Tibial nerve (tissue), 4 donors: ENCODE measurements at regions not wholly inside any gene's neighbourhood (a gene's known extent, or its start where the extent isn't known, plus 50 kb on each side); places are given as distances from the start of the nearest gene placed in this dataset.
"Not testable (repeated sequence)": the region's sequence is repeated elsewhere in the genome, so short reads cannot be mapped to it uniquely, and the experiment has no call there.

Source experiments
- DNase-seq, 2 donors: peaks; one replicate each; pipeline ENCODE4 v3.0.0-alpha.2; 2019; ENCODE audit warnings: low spot score in 2 of 2
- H3K27ac ChIP-seq, 4 donors: fragments of 200-600 bp; sonication (generic) in 3 of 4; one replicate each; pipeline ENCODE4 v1.5.1; 2017 to 2019; ENCODE audit warnings: mild to moderate bottlenecking in 1 of 4
- H3K27me3 ChIP-seq, 2 donors: fragments of 200-600 bp; sonication (generic) in 1 of 2; one replicate each; pipeline versions ENCODE4 v1.5.1 to v1.6.0; 2017 to 2019
- H3K36me3 ChIP-seq, 3 donors: fragments of 200-600 bp; sonication (generic); one replicate each; pipeline ENCODE4 v1.5.1; 2018 to 2019
- H3K4me1 ChIP-seq, 4 donors: fragments of 200-600 bp; sonication (generic) in 3 of 4; one replicate each; pipeline ENCODE4 v1.5.1; 2017 to 2019
- H3K4me3 ChIP-seq, 4 donors: fragments of 200-600 bp; sonication (generic) in 3 of 4; one replicate each; pipeline ENCODE4 v1.5.1; 2017 to 2019; ENCODE audit warnings: mild to moderate bottlenecking in 1 of 4, moderate library complexity in 1 of 4
- H3K9me3 ChIP-seq, 4 donors: fragments of 200-600 bp; sonication (generic) in 3 of 4; one replicate each; pipeline ENCODE4 v1.5.1; 2017 to 2019
- EP300 ChIP-seq, 2 donors: sonication (generic); formaldehyde crosslinking; IDR thresholded peaks; one replicate each; pipeline ENCODE4 v1.6.1; 2017; ENCODE audit warnings: antibody characterized with exemption in 2 of 2, mild to moderate bottlenecking in 1 of 2
- POLR2A ChIP-seq, 2 donors: fragments of 450-650 bp; IDR thresholded peaks; one replicate each; pipeline ENCODE4 v1.6.1; 2017; ENCODE audit warnings: antibody characterized with exemption in 2 of 2, mild to moderate bottlenecking in 2 of 2, moderate library complexity in 2 of 2
- WGBS, 2 donors: methylation state at CpG; one replicate each; pipeline ENCODE4 v1.1.5; 2018; 5-methylcytosine and 5-hydroxymethylcytosine counted together
- TF ChIP-seq, protein P1 (sequence below), 5 experiments: fragments of 200-600 bp in 3 of 5; fragments of 450-650 bp in 2 of 5; sonication (generic) in 3 of 5; IDR thresholded peaks; one replicate each; pipeline ENCODE4 v1.5.1; 2016 to 2019; ENCODE audit warnings: antibody characterized with exemption in 5 of 5, mild to moderate bottlenecking in 3 of 5, moderate library complexity in 2 of 5

DNA sequence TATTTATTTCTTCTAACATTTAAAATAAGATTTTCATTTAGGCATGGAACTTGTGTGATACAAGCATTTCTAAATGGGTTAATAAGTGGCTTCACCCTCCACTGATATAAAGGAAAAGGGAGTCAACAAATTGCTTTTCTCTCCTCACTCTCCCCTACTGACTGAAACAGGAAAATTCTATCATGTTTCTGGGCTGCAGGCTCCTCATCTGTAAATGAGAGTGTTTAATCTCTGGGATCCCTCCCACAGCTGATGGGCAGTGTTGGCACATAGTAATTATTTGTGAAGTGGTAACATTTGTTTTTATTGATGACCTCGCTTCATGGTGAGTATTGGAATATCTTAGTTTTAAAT lies 69.8 kb upstream of the WARS2 start:
- H3K27me3 ChIP-seq, result no peaks in the 10 kb centered on the region
- no peak for DNase-seq
- H3K9me3 ChIP-seq, result peaks cover 0 to 10% (median 0%) of the 10 kb centered on the region in 4 donors
- no peaks in the 10 kb centered on the region for H3K36me3 ChIP-seq
- TF ChIP-seq, protein P1, sequence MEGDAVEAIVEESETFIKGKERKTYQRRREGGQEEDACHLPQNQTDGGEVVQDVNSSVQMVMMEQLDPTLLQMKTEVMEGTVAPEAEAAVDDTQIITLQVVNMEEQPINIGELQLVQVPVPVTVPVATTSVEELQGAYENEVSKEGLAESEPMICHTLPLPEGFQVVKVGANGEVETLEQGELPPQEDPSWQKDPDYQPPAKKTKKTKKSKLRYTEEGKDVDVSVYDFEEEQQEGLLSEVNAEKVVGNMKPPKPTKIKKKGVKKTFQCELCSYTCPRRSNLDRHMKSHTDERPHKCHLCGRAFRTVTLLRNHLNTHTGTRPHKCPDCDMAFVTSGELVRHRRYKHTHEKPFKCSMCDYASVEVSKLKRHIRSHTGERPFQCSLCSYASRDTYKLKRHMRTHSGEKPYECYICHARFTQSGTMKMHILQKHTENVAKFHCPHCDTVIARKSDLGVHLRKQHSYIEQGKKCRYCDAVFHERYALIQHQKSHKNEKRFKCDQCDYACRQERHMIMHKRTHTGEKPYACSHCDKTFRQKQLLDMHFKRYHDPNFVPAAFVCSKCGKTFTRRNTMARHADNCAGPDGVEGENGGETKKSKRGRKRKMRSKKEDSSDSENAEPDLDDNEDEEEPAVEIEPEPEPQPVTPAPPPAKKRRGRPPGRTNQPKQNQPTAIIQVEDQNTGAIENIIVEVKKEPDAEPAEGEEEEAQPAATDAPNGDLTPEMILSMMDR (IDR thresholded peaks at IDR 0.05), result no peak
- H3K4me3 ChIP-seq, result no peak overlapping the region
- no peaks in the 10 kb centered on the region for H3K4me1 ChIP-seq
- WGBS, 2 donors, result 94 to 97% methylated on average over 1 of the region's 1 CpG
- H3K27ac ChIP-seq, result no peak overlapping the region

DNA sequence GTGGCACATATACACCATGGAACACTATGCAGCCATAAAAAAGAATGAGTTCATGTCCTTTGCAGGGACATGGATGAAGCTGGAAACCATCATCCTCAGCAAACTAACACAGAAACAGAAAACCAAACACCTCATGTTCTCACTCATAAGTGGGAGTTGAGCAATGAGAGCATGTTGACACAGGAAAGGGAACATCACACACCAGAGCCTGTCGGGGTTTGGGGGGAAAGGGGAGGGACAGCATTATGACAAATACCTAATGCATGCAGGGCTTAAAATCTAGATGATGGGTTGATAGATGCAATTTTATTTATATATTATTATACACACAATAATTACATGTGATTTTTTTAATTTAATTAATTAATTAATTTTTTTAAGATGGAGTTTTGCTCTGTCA lies 72.8 kb upstream of the WARS2 start:
- not testable (repeated sequence) for H3K9me3 ChIP-seq

DNA sequence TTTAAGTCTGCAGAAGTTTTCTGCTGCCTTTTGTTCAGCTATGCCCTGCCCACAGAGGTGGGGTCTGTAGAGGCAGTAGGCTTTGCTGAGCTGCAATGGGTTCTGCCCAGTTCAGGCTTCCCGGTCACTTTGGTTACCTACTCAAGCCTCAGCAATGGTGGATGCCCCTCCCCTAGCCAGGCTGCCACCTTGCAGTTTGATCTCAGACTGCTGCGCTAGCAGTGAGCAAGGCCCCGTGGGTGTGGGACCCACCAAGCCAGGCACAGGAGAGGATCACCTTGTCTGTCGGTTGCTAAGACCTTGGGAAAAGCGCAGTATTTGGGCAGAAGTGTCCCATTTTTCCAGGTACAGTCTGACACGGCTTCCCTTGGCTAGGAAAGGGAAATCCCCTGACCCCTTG lies 74.5 kb upstream of the WARS2 start:
- not testable (repeated sequence) for DNase-seq, H3K27me3 ChIP-seq, H3K4me3 ChIP-seq, H3K27ac ChIP-seq, H3K4me1 ChIP-seq, H3K9me3 ChIP-seq, H3K36me3 ChIP-seq
- WGBS, 2 donors, result 90 to 96% methylated on average over 6 of the region's 6 CpGs

More for the DNA sequence above, 72.8 kb upstream of the WARS2 start:
- not testable (repeated sequence) for DNase-seq, H3K4me3 ChIP-seq, H3K27ac ChIP-seq, H3K27me3 ChIP-seq, H3K4me1 ChIP-seq, H3K36me3 ChIP-seq
- 88 to 90% methylated on average over 1 of the region's 1 CpG for WGBS, 2 donors

DNA sequence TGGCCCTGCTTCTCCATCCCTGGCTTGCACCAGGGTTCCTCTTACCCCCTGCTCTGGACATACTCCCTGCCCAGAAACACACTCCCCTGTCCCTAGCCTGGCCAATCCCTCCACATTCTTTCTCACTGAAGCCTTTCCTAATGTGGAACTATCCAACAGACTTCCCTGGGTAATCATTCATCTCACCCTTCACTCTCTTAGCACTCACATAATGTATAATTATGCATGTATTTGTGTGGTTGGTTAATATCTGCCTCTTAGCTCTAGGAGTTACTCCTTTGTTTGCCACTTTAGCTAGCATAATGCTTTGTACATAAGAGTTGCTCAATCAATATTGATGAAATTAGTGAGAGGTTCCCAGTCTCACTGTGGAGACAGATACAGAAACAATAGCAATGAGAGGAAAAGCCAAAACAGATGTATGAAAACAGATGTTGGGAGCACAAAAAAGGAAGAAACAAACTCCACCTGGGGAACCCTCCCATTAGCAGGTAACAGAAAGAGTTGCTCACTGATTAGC lies 76.9 kb upstream of the WARS2 start:
- Histone ChIP-seq H3K27me3 (no peaks in the 10 kb centered on the region), H3K4me3 (no peak overlapping the region), H3K27ac (no peak overlapping the region), H3K9me3 (peaks cover 0 to 9% (median 0%) of the 10 kb centered on the region in 4 donors), H3K36me3 (peaks cover 0 to 4% (median 0%) of the 10 kb centered on the region in 3 donors), H3K4me1 (no peaks in the 10 kb centered on the region)
- TF ChIP-seq, protein P1 (IDR thresholded peaks at IDR 0.05), result no peak
- TF ChIP-seq EP300 (IDR thresholded peaks at IDR 0.05), result no peak
- TF ChIP-seq POLR2A (IDR thresholded peaks at IDR 0.05), result no peak
- DNase-seq, result no peak

DNA sequence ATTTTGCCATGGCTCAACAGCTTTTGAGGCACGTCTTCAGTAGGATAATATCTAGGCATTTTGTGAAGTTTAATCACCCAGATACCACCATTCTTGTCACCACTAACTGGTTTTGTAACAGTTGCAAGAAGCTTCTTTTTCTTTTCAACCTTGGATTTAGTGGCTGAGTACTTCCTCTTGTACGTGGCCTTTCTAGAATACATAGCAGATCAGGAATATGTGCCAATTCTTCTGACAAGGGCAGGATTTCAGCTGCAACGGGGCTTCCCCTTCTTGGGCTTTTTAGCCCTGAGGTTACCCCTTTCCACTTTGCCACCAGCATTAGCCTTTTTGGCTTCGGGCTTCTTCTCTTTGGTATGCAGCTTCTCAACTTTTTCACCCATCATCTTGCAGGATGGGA lies 79.3 kb upstream of the WARS2 start:
- Histone ChIP-seq H3K4me1 (no peaks in the 10 kb centered on the region), H3K27me3 (no peaks in the 10 kb centered on the region), H3K36me3 (peaks cover 0 to 8% (median 0%) of the 10 kb centered on the region in 3 donors), H3K9me3 (no peaks in the 10 kb centered on the region), H3K27ac (no peak overlapping the region), H3K4me3 (no peak overlapping the region)
- 65 to 76% methylated on average over 4 of the region's 4 CpGs for WGBS, 2 donors
- no peak for DNase-seq
- TF ChIP-seq, protein P1 (IDR thresholded peaks at IDR 0.05), result no peak
- TF ChIP-seq POLR2A (IDR thresholded peaks at IDR 0.05) (no peak), EP300 (IDR thresholded peaks at IDR 0.05) (no peak)

DNA sequence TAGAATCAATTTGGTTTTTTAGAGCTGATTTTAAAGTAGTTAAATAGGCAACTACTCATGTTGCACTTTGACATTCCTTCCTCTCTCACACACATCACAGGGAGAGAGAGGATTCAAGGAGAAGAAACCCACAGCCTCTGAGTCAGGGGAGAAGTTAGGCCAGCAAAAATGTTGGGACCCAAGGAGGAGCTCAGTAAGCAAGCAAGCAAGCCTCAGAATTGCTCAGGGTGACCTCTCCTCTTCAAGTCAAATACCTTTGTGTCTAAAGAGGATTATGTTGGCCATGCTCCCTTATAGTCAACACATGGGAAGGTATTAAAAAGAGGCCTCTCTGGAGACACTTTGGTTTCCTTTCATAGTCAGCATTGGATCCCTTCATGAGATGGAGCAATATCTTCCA lies 80.5 kb upstream of the WARS2 start:
- TF ChIP-seq, protein P1 (IDR thresholded peaks at IDR 0.05), result no peak
- TF ChIP-seq POLR2A (IDR thresholded peaks at IDR 0.05) (no peak), EP300 (IDR thresholded peaks at IDR 0.05) (no peak)
- Histone ChIP-seq H3K27ac (no peak overlapping the region), H3K4me3 (no peak overlapping the region), H3K4me1 (no peaks in the 10 kb centered on the region), H3K27me3 (no peaks in the 10 kb centered on the region), H3K9me3 (no peaks in the 10 kb centered on the region), H3K36me3 (peaks cover 0 to 8% (median 0%) of the 10 kb centered on the region in 3 donors)
- DNase-seq, result no peak
